ENCODE measurements at regions not wholly inside any gene's neighbourhood (a gene's known extent, or its start where the extent isn't known, plus 50 kb on each side); places are given as distances from the start of the nearest gene placed in this dataset.
A peak's percentile ranks its signal among the peaks of the same experiment; 100 is the strongest.
"Not testable (repeated sequence)": the region's sequence is repeated elsewhere in the genome, so short reads cannot be mapped to it uniquely, and the experiment has no call there.

- peaks cover 0 to 79% of the 10 kb centered on the region in 2 donors for H3K27me3 ChIP-seq
- H3K27ac ChIP-seq: no peak overlapping the region
- DNase-seq (no peak), ATAC-seq (no peak)
- no peaks in the 10 kb centered on the region for H3K9me3 ChIP-seq
- no peaks in the 10 kb centered on the region for H3K36me3 ChIP-seq
- H3K4me1 ChIP-seq: no peaks in the 10 kb centered on the region
- no peak overlapping the region for H3K4me3 ChIP-seq
- intact Hi-C loops (cut with DNase I): no loop called here
- no peak for TF ChIP-seq CTCF (IDR thresholded peaks at IDR 0.05)
Observed at GRCh38 chr11:115644856-115645255, 140.6 kb upstream of the CADM1 start.

- Histone ChIP-seq H3K36me3 (no peaks in the 10 kb centered on the region), H3K4me1 (no peaks in the 10 kb centered on the region), H3K9me3 (no peaks in the 10 kb centered on the region), H3K4me3 (no peak overlapping the region), H3K27me3 (peaks cover 0 to 72% of the 10 kb centered on the region in 2 donors), H3K27ac (no peak overlapping the region)
- no peak for TF ChIP-seq CTCF (IDR thresholded peaks at IDR 0.05)
- DNase-seq (no peak), ATAC-seq (no peak)
- intact Hi-C loops (cut with DNase I): no loop called here
Observed at GRCh38 chr11:115643549-115644270, 139.5 kb upstream of the CADM1 start.

GRCh38 chr11:115642660-115643059 is 138.4 kb upstream of the CADM1 start:
- no peak overlapping the region for H3K4me3 ChIP-seq
- no peak for ATAC-seq

GRCh38 chr11:115637599-115638241 is 133.5 kb upstream of the CADM1 start:
- DNase-seq (no peak), ATAC-seq (no peak)
- Histone ChIP-seq H3K9me3 (no peaks in the 10 kb centered on the region), H3K36me3 (no peaks in the 10 kb centered on the region), H3K27ac (no peak overlapping the region), H3K27me3 (peaks cover 0 to 17% of the 10 kb centered on the region in 2 donors), H3K4me3 (no peak overlapping the region), H3K4me1 (no peaks in the 10 kb centered on the region)
- TF ChIP-seq CTCF (IDR thresholded peaks at IDR 0.05): no peak
- intact Hi-C loops (cut with DNase I): no loop called here

More at GRCh38 chr11:115642660-115643059, 138.4 kb upstream of the CADM1 start:
- Histone ChIP-seq H3K27me3 (peaks cover 0 to 65% of the 10 kb centered on the region in 2 donors), H3K4me1 (no peaks in the 10 kb centered on the region), H3K36me3 (no peaks in the 10 kb centered on the region), H3K9me3 (no peaks in the 10 kb centered on the region), H3K27ac (no peak overlapping the region)
- intact Hi-C loops (cut with DNase I): no loop called here
- DNase-seq: no peak
- TF ChIP-seq CTCF (IDR thresholded peaks at IDR 0.05): no peak

- TF ChIP-seq CTCF (IDR thresholded peaks at IDR 0.05): no peak
Observed at GRCh38 chr11:115636753-115637527, 132.7 kb upstream of the CADM1 start.

GRCh38 chr11:115633977-115634376 is 129.8 kb upstream of the CADM1 start:
- H3K36me3 ChIP-seq; H3K4me1 ChIP-seq; H3K9me3 ChIP-seq; ATAC-seq; intact Hi-C loops (cut with DNase I); H3K27ac ChIP-seq; H3K4me3 ChIP-seq: not testable (repeated sequence)
- DNase-seq: peak in 1 of 4 donors; percentile 73
- H3K27me3 ChIP-seq: peaks cover 0 to 18% of the 10 kb centered on the region in 2 donors

More at GRCh38 chr11:115636753-115637527, 132.7 kb upstream of the CADM1 start:
- Histone ChIP-seq H3K4me3 (no peak overlapping the region), H3K27me3 (peaks cover 0 to 10% of the 10 kb centered on the region in 2 donors), H3K36me3 (no peaks in the 10 kb centered on the region), H3K9me3 (no peaks in the 10 kb centered on the region), H3K27ac (no peak overlapping the region), H3K4me1 (no peaks in the 10 kb centered on the region)
- intact Hi-C loops (cut with DNase I): no loop called here
- ATAC-seq (no peak), DNase-seq (no peak)
